H1 (cell line): ENCODE measurements at regions not wholly inside any gene's neighbourhood (a gene's known extent, or its start where the extent isn't known, plus 50 kb on each side); places are given as distances from the start of the nearest gene placed in this dataset.

ENCODE experiments used
- KDM4A ChIP-seq: IDR thresholded peaks from one replicate; pipeline ENCODE4 v1.7.1; 2012; ENCODE audit warnings: low read depth, mild to moderate bottlenecking, moderate library complexity, low read length, inconsistent platforms; ENCODE audit not compliant: severe bottlenecking
- TF ChIP-seq, protein P1 (sequence below): fragments of 300-600 bp; sonication (generic); IDR thresholded peaks from 2 replicates; pipeline ENCODE4 v1.7.1; 2012; ENCODE audit warnings: low read length, moderate library complexity, mild to moderate bottlenecking, inconsistent platforms; ENCODE audit not compliant: insufficient replicate concordance

DNA sequence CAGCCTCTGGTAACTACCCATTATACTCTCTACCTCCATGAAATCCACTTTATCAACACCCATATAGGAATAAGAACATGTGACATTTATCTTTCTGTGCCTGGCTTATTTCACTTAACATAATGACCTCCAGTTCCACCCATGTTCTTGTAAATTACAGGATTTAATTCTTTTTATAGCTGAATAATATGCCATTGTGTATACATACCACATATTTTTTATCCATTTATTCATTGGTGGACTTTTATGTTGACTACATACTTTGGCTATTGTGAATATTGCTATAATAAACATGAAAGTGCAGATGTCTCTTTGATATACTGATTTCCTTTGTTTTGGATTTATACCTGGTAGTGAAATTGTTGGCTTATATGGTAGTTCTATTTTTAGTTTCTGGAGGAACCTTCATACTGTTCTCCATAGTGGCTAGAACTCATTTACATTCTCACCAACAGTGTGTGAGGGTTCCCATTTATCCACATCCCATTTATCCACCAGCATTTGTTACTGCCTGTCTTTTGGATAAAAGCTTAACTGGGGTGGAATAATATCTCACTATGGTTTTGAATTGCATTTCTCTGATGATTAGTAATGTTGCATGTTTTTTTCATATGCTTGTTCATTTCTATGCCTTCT is 473.4 kb downstream of the TBL1XR1 start (continued):
- TF ChIP-seq, protein P1, sequence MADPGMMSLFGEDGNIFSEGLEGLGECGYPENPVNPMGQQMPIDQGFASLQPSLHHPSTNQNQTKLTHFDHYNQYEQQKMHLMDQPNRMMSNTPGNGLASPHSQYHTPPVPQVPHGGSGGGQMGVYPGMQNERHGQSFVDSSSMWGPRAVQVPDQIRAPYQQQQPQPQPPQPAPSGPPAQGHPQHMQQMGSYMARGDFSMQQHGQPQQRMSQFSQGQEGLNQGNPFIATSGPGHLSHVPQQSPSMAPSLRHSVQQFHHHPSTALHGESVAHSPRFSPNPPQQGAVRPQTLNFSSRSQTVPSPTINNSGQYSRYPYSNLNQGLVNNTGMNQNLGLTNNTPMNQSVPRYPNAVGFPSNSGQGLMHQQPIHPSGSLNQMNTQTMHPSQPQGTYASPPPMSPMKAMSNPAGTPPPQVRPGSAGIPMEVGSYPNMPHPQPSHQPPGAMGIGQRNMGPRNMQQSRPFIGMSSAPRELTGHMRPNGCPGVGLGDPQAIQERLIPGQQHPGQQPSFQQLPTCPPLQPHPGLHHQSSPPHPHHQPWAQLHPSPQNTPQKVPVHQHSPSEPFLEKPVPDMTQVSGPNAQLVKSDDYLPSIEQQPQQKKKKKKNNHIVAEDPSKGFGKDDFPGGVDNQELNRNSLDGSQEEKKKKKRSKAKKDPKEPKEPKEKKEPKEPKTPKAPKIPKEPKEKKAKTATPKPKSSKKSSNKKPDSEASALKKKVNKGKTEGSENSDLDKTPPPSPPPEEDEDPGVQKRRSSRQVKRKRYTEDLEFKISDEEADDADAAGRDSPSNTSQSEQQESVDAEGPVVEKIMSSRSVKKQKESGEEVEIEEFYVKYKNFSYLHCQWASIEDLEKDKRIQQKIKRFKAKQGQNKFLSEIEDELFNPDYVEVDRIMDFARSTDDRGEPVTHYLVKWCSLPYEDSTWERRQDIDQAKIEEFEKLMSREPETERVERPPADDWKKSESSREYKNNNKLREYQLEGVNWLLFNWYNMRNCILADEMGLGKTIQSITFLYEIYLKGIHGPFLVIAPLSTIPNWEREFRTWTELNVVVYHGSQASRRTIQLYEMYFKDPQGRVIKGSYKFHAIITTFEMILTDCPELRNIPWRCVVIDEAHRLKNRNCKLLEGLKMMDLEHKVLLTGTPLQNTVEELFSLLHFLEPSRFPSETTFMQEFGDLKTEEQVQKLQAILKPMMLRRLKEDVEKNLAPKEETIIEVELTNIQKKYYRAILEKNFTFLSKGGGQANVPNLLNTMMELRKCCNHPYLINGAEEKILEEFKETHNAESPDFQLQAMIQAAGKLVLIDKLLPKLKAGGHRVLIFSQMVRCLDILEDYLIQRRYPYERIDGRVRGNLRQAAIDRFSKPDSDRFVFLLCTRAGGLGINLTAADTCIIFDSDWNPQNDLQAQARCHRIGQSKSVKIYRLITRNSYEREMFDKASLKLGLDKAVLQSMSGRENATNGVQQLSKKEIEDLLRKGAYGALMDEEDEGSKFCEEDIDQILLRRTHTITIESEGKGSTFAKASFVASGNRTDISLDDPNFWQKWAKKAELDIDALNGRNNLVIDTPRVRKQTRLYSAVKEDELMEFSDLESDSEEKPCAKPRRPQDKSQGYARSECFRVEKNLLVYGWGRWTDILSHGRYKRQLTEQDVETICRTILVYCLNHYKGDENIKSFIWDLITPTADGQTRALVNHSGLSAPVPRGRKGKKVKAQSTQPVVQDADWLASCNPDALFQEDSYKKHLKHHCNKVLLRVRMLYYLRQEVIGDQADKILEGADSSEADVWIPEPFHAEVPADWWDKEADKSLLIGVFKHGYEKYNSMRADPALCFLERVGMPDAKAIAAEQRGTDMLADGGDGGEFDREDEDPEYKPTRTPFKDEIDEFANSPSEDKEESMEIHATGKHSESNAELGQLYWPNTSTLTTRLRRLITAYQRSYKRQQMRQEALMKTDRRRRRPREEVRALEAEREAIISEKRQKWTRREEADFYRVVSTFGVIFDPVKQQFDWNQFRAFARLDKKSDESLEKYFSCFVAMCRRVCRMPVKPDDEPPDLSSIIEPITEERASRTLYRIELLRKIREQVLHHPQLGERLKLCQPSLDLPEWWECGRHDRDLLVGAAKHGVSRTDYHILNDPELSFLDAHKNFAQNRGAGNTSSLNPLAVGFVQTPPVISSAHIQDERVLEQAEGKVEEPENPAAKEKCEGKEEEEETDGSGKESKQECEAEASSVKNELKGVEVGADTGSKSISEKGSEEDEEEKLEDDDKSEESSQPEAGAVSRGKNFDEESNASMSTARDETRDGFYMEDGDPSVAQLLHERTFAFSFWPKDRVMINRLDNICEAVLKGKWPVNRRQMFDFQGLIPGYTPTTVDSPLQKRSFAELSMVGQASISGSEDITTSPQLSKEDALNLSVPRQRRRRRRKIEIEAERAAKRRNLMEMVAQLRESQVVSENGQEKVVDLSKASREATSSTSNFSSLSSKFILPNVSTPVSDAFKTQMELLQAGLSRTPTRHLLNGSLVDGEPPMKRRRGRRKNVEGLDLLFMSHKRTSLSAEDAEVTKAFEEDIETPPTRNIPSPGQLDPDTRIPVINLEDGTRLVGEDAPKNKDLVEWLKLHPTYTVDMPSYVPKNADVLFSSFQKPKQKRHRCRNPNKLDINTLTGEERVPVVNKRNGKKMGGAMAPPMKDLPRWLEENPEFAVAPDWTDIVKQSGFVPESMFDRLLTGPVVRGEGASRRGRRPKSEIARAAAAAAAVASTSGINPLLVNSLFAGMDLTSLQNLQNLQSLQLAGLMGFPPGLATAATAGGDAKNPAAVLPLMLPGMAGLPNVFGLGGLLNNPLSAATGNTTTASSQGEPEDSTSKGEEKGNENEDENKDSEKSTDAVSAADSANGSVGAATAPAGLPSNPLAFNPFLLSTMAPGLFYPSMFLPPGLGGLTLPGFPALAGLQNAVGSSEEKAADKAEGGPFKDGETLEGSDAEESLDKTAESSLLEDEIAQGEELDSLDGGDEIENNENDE: no peak
- no peak for TF ChIP-seq KDM4A
